ENCODE measurements at regions not wholly inside any gene's neighbourhood (a gene's known extent, or its start where the extent isn't known, plus 50 kb on each side); places are given as distances from the start of the nearest gene placed in this dataset.

GRCh38 chr20:22430154-22430745, 154.1 kb downstream of the FOXA2 start:
- no peak for DNase-seq

GRCh38 chr20:22429175-22430153, 154.9 kb downstream of the FOXA2 start:
- DNase-seq = no peak

- no peak for DNase-seq
Observed at GRCh38 chr20:22428051-22428450, 156.3 kb downstream of the FOXA2 start.

GRCh38 chr20:22426772-22427171, 157.6 kb downstream of the FOXA2 start:
- DNase-seq = no peak

- DNase-seq = no peak
Observed at GRCh38 chr20:22425344-22426295, 158.8 kb downstream of the FOXA2 start.

- DNase-seq = no peak
Observed at GRCh38 chr20:22423190-22423832, 161.1 kb downstream of the FOXA2 start.

- DNase-seq = no peak
Observed at GRCh38 chr20:22420116-22420598, 164.2 kb downstream of the FOXA2 start.

GRCh38 chr20:22418738-22419137, 165.6 kb downstream of the FOXA2 start:
- DNase-seq = no peak

- DNase-seq = no peak
Observed at GRCh38 chr20:22414305-22414742, 170.0 kb downstream of the FOXA2 start.

GRCh38 chr20:22412977-22413868, 171.1 kb downstream of the FOXA2 start:
- DNase-seq = no peak

- DNase-seq = no peak
Observed at GRCh38 chr20:22411627-22412450, 172.5 kb downstream of the FOXA2 start.

GRCh38 chr20:22411286-22411626, 173.1 kb downstream of the FOXA2 start:
- DNase-seq = no peak

GRCh38 chr20:22410556-22411130, 173.7 kb downstream of the FOXA2 start:
- DNase-seq = no peak

GRCh38 chr20:22408521-22409402, 175.6 kb downstream of the FOXA2 start:
- DNase-seq = no peak

GRCh38 chr20:22407237-22408193, 176.9 kb downstream of the FOXA2 start:
- DNase-seq = no peak

GRCh38 chr20:22404419-22405170, 179.8 kb downstream of the FOXA2 start:
- no peak for DNase-seq

Measured in hippocampal formation (tissue), 2 donors.